HCT116 (cell line): ENCODE measurements at regions not wholly inside any gene's neighbourhood (a gene's known extent, or its start where the extent isn't known, plus 50 kb on each side); places are given as distances from the start of the nearest gene placed in this dataset.

ENCODE experiments used
- ATAC-seq: fragments of 200-7000 bp; cut with Tn5 transposase; 2 replicates; pipeline ENCODE4 v1.9.1; 2020; ENCODE audit warnings: mild to moderate bottlenecking, moderate library complexity
- BruUV-seq: library from RNA; stranded (reverse); fragments of 400-500 nt; replicated peaks from 2 replicates; lab custom pipeline; 2021; lab: Mats Ljungman, UMichigan
- CTCF ChIA-PET: fragments of 300-600 bp; sonication (Branson Sonifier 250); formaldehyde crosslinking; loops from one replicate; lab custom pipeline; 2021; ENCODE audit warnings: antibody characterized with exemption; lab: Charles Lee
- POLR2A ChIA-PET: fragments of 300-600, 350-600 bp; sonication (Branson Sonifier 250); formaldehyde crosslinking; loops from one replicate; lab custom pipeline; 2021; ENCODE audit warnings: antibody characterized with exemption; lab: Charles Lee
- RAD21 ChIA-PET, 2 experiments: fragments of 300-600 bp; sonication (Branson Sonifier 250); formaldehyde crosslinking; loops; one replicate each; lab custom pipeline; 2023; ENCODE audit warnings: low total read pairs in 2 of 2; ENCODE audit not compliant: uncharacterized antibody in 2 of 2, unreplicated experiment in 2 of 2, low non-redundant PET in 1 of 2; lab: Charles Lee
- DNase-seq: peaks from one replicate; pipeline ENCODE4 v3.0.0-alpha.2; 2010; ENCODE audit warnings: low read depth, low spot score
- H2AFZ ChIP-seq: fragments of 200-600 bp; shearing (Covaris generic), sonication (generic); 2 replicates; pipeline ENCODE4 v1.6.1; 2017; ENCODE audit warnings: low read depth, mixed run types, mixed read lengths, antibody characterized with exemption, low read length; ENCODE audit not compliant: poor library complexity, severe bottlenecking
- H3K27ac ChIP-seq: 2 replicates; pipeline ENCODE4 v1.5.1; 2012; ENCODE audit warnings: low read depth, low read length
- H3K27me3 ChIP-seq: fragments of 200-600 bp; sonication (generic); 2 replicates; pipeline ENCODE4 v1.6.1; 2016; ENCODE audit warnings: mixed run types, low read length, mixed read lengths; ENCODE audit not compliant: insufficient read depth
- H3K36me3 ChIP-seq, 2 experiments: fragments of 200-500 bp in 1 of 2; fragments of 200-600 bp in 1 of 2; sonication (Bioruptor generic) in 1 of 2; sonication (generic) in 1 of 2; 2 replicates each; pipeline versions ENCODE4 v1.5.1 to v1.6.1; 2014 to 2016; ENCODE audit warnings: low read length in 2 of 2, inconsistent platforms in 1 of 2, mixed read lengths in 1 of 2, mixed run types in 1 of 2; ENCODE audit not compliant: insufficient read depth in 2 of 2, control insufficient read depth in 1 of 2
- H3K4me1 ChIP-seq, 2 experiments: fragments of 200-600 bp in 1 of 2; sonication (generic) in 1 of 2; 2 replicates each; pipeline versions ENCODE4 v1.5.1 to v1.6.1; 2012 to 2017; ENCODE audit warnings: low read length in 2 of 2, inconsistent platforms in 1 of 2, mild to moderate bottlenecking in 1 of 2, mixed read lengths in 1 of 2, mixed run types in 1 of 2, moderate library complexity in 1 of 2; ENCODE audit not compliant: insufficient read depth in 2 of 2, control insufficient read depth in 1 of 2
- H3K4me2 ChIP-seq: fragments of 200-600 bp; sonication (generic); 2 replicates; pipeline ENCODE4 v1.6.1; 2017; ENCODE audit warnings: mixed run types, low read length, mixed read lengths
- H3K4me3 ChIP-seq, 2 experiments: fragments of 200-600 bp in 1 of 2; sonication (generic) in 1 of 2; replicated peaks in 1 of 2; 2 replicates each; pipeline ENCODE4 v1.5.1; 2011 to 2016; ENCODE audit warnings: low read length in 2 of 2, control low read depth in 1 of 2, low read depth in 1 of 2, mild to moderate bottlenecking in 1 of 2, mixed read lengths in 1 of 2, mixed run types in 1 of 2
- H3K79me2 ChIP-seq: fragments of 200-600 bp; sonication (generic); 2 replicates; pipeline ENCODE4 v1.6.1; 2017; ENCODE audit warnings: mild to moderate bottlenecking, mixed run types, low read length, moderate library complexity, mixed read lengths; ENCODE audit not compliant: insufficient read depth
- H3K9ac ChIP-seq: fragments of 200-600 bp; sonication (generic); 2 replicates; pipeline ENCODE4 v1.6.1; 2016; ENCODE audit warnings: low read length, mixed read lengths
- H3K9me2 ChIP-seq: fragments of 200-600 bp; sonication (generic), shearing (Covaris generic); 2 replicates; pipeline ENCODE4 v1.6.1; 2017; ENCODE audit warnings: mixed run types, mild to moderate bottlenecking, moderate library complexity; ENCODE audit not compliant: insufficient read depth
- H3K9me3 ChIP-seq, 2 experiments: fragments of 200-500 bp in 1 of 2; fragments of 200-600 bp in 1 of 2; sonication (Bioruptor generic) in 1 of 2; sonication (generic) in 1 of 2; 2 replicates each; pipeline ENCODE4 v1.6.1; 2014 to 2017; ENCODE audit warnings: low read length in 2 of 2, mixed read lengths in 2 of 2, inconsistent platforms in 1 of 2, low read depth in 1 of 2, mild to moderate bottlenecking in 1 of 2, mixed run types in 1 of 2, moderate library complexity in 1 of 2; ENCODE audit not compliant: control insufficient read depth in 1 of 2, insufficient read depth in 1 of 2
- H4K20me1 ChIP-seq: fragments of 200-600 bp; sonication (generic), shearing (Covaris generic); 2 replicates; pipeline ENCODE4 v1.6.1; 2017; ENCODE audit warnings: mixed run types, mild to moderate bottlenecking, moderate library complexity; ENCODE audit not compliant: insufficient read depth
- ATF3 ChIP-seq: IDR thresholded peaks from 2 replicates; pipeline ENCODE4 v1.6.1; 2012
- CEBPB ChIP-seq: IDR thresholded peaks from 2 replicates; pipeline ENCODE4 v1.6.1; 2012; ENCODE audit warnings: low read depth
- EGR1 ChIP-seq: IDR thresholded peaks from 2 replicates; pipeline ENCODE4 v1.6.1; 2012; ENCODE audit warnings: low read depth
- EZH2phosphoT487 ChIP-seq: fragments of 200-600 bp; IDR thresholded peaks from 2 replicates; pipeline ENCODE4 v1.6.1; 2018; ENCODE audit warnings: antibody characterized with exemption, borderline replicate concordance
- POLR2A ChIP-seq: IDR thresholded peaks from 2 replicates; pipeline ENCODE4 v1.7.0; 2011; ENCODE audit warnings: borderline replicate concordance; ENCODE audit not compliant: insufficient read depth, insufficient read length; ENCODE audit errors: extremely low read depth
- POLR2AphosphoS5 ChIP-seq: IDR thresholded peaks from 2 replicates; pipeline ENCODE4 v1.6.1; 2011; ENCODE audit warnings: mild to moderate bottlenecking, low read depth, low read length, moderate library complexity
- RAD21 ChIP-seq: IDR thresholded peaks from 2 replicates; pipeline ENCODE4 v1.6.1; 2012; ENCODE audit warnings: low read depth, mild to moderate bottlenecking
- SIN3A ChIP-seq: IDR thresholded peaks from 2 replicates; pipeline ENCODE4 v1.6.1; 2012; ENCODE audit warnings: low read depth
- SP1 ChIP-seq: IDR thresholded peaks from 2 replicates; pipeline ENCODE4 v1.6.1; 2012; ENCODE audit warnings: low read depth
- SRF ChIP-seq: IDR thresholded peaks from 2 replicates; pipeline ENCODE4 v1.6.1; 2012; ENCODE audit warnings: low read depth
- TCF7L2 ChIP-seq: IDR thresholded peaks from 2 replicates; pipeline ENCODE4 v1.7.0; 2011; ENCODE audit warnings: borderline replicate concordance, inconsistent platforms; ENCODE audit not compliant: insufficient read depth, insufficient read length; ENCODE audit errors: extremely low read depth
- YY1 ChIP-seq: IDR thresholded peaks from 2 replicates; pipeline ENCODE4 v1.6.1; 2011; ENCODE audit warnings: low read length, low read depth, moderate library complexity, mild to moderate bottlenecking; ENCODE audit not compliant: insufficient replicate concordance; ENCODE audit errors: extremely low read depth
- ZFX ChIP-seq: fragments of 450-650 bp; IDR thresholded peaks from 2 replicates; pipeline ENCODE4 v1.6.1; 2017
- ZNF274 ChIP-seq: fragments of 200-500 bp; sonication (Bioruptor generic); IDR thresholded peaks from 2 replicates; pipeline ENCODE4 v1.6.1; 2014; ENCODE audit warnings: mild to moderate bottlenecking, low read depth, low read length, inconsistent platforms
- intact Hi-C: fragments of 100-400 bp; cut with micrococcal nuclease; formaldehyde crosslinking; loops from 2 replicates; pipeline ENCODE4 v1.10.0; 2022
- TF ChIP-seq, protein P1 (sequence below): IDR thresholded peaks from 2 replicates; pipeline ENCODE4 v1.6.1; 2012; ENCODE audit warnings: low read depth

GRCh38 chr9:106127776-106128175 is 433.4 kb downstream of the TMEM38B start:
- intact Hi-C loops: no loop called here
- Histone ChIP-seq H3K9me3 (no peaks in the 10 kb centered on the region), H3K27ac (no peak overlapping the region), H2AFZ (no peak overlapping the region), H3K4me3 (no peak overlapping the region)
- ChIA-PET RAD21 (no interaction called here), POLR2A (no interaction called here)
- TF ChIP-seq SRF: no peak
- no peak for TF ChIP-seq TCF7L2
- TF ChIP-seq SP1: no peak
- no peak for TF ChIP-seq ZFX
- no peak for TF ChIP-seq CEBPB
- TF ChIP-seq ATF3: no peak
- no peak for TF ChIP-seq SIN3A
- TF ChIP-seq POLR2AphosphoS5: no peak
- TF ChIP-seq EZH2phosphoT487: no peak
- TF ChIP-seq RAD21: no peak
- no peak for TF ChIP-seq POLR2A
- no peak for TF ChIP-seq EGR1
- TF ChIP-seq ZNF274: no peak
- no peak for TF ChIP-seq YY1
- TF ChIP-seq, protein P1, sequence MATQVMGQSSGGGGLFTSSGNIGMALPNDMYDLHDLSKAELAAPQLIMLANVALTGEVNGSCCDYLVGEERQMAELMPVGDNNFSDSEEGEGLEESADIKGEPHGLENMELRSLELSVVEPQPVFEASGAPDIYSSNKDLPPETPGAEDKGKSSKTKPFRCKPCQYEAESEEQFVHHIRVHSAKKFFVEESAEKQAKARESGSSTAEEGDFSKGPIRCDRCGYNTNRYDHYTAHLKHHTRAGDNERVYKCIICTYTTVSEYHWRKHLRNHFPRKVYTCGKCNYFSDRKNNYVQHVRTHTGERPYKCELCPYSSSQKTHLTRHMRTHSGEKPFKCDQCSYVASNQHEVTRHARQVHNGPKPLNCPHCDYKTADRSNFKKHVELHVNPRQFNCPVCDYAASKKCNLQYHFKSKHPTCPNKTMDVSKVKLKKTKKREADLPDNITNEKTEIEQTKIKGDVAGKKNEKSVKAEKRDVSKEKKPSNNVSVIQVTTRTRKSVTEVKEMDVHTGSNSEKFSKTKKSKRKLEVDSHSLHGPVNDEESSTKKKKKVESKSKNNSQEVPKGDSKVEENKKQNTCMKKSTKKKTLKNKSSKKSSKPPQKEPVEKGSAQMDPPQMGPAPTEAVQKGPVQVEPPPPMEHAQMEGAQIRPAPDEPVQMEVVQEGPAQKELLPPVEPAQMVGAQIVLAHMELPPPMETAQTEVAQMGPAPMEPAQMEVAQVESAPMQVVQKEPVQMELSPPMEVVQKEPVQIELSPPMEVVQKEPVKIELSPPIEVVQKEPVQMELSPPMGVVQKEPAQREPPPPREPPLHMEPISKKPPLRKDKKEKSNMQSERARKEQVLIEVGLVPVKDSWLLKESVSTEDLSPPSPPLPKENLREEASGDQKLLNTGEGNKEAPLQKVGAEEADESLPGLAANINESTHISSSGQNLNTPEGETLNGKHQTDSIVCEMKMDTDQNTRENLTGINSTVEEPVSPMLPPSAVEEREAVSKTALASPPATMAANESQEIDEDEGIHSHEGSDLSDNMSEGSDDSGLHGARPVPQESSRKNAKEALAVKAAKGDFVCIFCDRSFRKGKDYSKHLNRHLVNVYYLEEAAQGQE: no peak
- TF ChIP-seq, all 23 proteins: peak for 0
- Histone ChIP-seq H4K20me1 (no peaks in the 10 kb centered on the region), H3K4me1 (no peaks in the 10 kb centered on the region), H3K9ac (no peak overlapping the region), H3K79me2 (no peaks in the 10 kb centered on the region), H3K4me2 (no peak overlapping the region), H3K9me2 (no peaks in the 10 kb centered on the region), H3K36me3 (no peaks in the 10 kb centered on the region), H3K27me3 (no peaks in the 10 kb centered on the region)
- ATAC-seq (no peak), DNase-seq (no peak)
- BruUV-seq: no TSS peak
- CTCF ChIA-PET: no interaction called here
